ENCODE measurements at regions not wholly inside any gene's neighbourhood (a gene's known extent, or its start where the extent isn't known, plus 50 kb on each side); places are given as distances from the start of the nearest gene placed in this dataset.

DNA sequence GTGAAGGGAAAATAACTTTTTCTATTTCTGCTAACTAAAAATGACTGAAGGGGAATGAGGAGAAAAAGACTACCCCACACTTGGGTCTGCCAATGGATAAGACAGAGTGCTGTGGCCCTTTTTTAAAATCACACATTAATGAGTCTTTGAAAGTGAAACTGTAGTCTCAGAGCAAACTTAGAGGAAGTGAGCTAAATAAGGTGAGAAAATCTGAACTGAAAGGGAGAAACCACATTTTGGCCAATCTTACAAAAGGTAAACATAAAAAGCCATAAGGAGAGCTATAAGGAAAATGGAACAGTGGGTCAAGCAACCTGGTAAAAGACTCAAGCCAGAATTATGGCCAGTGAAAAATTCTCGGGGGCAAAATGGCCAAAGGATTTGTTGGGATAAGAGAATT is 755.1 kb upstream of the IGFBP7 start:
- TF ChIP-seq CTCF (conservative IDR thresholded peaks at IDR 0.05; ENCODE audit: low read length): no peak
- TF ChIP-seq EZH2phosphoT487 (IDR thresholded peaks at IDR 0.05; ENCODE audit: borderline replicate concordance, low read depth, low read length): no peak
